SH-SY5Y (cell line): ENCODE measurements at regions not wholly inside any gene's neighbourhood (a gene's known extent, or its start where the extent isn't known, plus 50 kb on each side); places are given as distances from the start of the nearest gene placed in this dataset.

Source experiments
- GATA2 ChIP-seq: IDR thresholded peaks from 2 replicates; pipeline ENCODE4 v1.6.1; 2011; ENCODE audit warnings: mild to moderate bottlenecking, low read depth, low read length
- GATA3 ChIP-seq: IDR thresholded peaks from 2 replicates; pipeline ENCODE4 v1.6.1; 2011; ENCODE audit warnings: low read depth, mild to moderate bottlenecking, low read length, moderate library complexity

DNA sequence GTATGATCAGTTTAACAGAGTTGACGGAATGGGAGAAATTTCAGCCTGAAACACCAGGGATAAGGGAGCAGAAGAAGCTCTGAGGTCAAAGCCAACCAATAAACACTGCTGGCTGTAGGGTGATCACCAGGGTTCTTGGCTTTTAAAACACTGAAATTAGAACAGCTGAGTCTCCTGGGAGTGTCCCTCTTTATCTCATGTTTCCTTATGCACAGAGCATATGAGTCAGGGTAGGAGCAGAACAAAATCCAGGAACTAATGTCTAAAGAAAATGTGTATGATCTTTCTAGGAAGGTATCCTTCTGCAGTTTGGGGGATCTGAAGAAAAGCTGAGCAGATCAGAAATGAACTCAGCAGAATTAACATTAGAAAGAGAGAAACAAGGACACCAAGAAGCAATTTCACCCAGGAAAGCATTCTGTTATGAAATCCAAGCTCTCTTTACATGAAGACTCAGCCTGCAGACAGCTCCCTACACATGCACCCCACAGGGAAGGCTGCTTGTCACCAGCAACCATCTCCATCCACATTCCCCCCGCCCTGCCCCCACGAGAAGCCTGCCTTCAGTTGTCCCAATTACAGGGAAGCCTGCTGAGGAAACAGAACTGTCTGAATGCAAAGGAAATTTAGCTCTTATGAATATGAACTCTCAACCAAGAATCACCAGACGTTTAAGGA, 469.7 kb downstream of the PDCD6IP start:
- no peak for TF ChIP-seq GATA2
- TF ChIP-seq GATA3 = no peak

DNA sequence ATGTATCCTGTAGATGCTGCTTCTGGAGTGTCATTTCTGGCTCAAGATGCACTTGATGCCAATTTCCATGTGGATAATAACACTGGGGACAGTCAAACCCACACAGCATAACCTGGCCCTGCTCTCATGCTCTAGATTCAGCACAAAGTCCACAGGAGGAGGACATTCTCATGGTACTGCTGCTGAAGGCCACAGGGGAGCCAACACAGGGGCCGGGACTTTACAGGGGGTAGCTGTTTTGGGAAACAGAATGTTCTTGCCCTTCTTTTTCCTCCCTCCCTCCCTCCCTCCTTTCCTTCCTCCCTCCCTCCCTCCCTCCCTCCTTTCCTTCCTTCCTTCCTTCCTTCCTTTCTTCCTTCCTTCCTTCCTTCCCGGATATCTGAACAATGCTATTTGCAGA, 477.4 kb downstream of the PDCD6IP start:
- TF ChIP-seq GATA3 (no peak), GATA2 (no peak)

DNA sequence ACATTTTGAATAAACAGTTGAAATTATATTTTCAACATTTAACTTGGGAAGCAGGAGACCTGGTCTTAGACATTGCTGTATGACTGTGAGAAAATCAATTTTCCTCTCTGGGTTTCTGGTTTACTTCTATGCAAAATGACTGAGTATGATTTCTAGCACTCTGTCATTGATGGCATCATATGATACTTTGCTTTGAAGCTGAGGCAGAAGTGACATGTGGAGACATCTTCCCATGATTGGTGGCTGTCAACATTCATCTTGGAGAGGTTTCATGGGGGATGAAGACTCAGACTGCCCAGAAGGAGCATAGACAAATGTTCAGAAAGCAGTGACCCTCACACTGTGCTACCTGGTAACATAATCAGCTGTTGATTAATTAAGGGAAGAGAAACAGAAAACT, 477.9 kb downstream of the PDCD6IP start:
- TF ChIP-seq GATA3 (no peak), GATA2 (no peak)

DNA sequence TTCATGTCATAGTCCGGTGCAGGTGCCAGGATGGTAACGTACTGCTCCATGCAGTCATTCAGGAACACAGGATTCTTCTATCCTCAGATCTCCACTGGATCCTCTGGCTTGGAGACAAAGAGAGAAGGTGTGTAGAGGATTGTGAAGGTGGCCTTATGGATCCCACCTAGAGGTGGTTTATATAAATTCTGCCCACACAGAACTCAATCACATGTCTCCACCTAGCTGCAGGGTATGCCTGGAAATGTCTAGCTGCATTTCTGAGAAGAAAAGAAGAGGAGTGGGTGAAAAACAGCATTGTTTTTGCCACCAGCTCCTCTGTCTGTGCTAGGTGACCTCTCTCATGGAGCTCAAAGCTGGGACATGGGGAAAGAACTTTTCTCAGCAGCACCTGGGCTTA, 478.7 kb downstream of the PDCD6IP start:
- no peak for TF ChIP-seq GATA3
- TF ChIP-seq GATA2 = no peak

DNA sequence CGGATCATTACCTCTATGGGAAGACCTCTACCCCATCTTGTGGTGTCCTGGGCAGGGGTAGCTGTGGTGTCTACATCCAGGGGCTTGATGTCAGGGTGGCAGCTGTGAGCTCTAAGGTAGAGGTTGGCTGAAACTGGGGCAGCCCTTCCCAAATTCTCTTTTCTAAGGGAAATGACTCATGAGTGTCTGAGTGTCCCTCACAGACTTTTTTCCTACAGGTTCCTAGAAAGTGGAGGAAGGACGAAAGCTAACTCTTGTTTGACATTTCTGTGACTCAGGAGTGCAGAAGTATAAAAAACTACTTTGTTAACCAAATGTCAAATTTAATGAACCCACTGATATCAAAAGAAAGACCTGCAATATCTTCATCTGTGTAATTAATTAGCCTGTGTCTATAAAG, 481.5 kb downstream of the PDCD6IP start:
- no peak for TF ChIP-seq GATA2
- TF ChIP-seq GATA3 = no peak

DNA sequence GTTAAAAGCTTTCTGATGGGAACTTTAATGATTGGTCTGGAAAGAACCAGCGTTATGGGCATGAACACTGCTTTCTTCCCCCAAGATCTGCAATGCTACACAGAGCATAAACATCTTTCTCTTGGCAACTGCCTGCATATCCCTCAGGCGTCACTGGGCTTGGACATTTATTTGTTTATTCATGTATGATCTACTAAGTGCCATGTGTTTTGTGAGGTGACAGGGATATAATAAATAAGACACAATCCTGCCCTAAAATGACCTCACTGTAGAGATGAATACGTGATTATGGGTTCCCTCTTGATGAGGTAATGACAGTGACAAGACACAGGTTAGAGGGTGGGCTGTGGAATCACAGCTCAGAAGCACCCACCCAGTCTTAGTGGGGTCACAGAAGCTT, 485.3 kb downstream of the PDCD6IP start:
- TF ChIP-seq GATA3 (no peak), GATA2 (no peak)

DNA sequence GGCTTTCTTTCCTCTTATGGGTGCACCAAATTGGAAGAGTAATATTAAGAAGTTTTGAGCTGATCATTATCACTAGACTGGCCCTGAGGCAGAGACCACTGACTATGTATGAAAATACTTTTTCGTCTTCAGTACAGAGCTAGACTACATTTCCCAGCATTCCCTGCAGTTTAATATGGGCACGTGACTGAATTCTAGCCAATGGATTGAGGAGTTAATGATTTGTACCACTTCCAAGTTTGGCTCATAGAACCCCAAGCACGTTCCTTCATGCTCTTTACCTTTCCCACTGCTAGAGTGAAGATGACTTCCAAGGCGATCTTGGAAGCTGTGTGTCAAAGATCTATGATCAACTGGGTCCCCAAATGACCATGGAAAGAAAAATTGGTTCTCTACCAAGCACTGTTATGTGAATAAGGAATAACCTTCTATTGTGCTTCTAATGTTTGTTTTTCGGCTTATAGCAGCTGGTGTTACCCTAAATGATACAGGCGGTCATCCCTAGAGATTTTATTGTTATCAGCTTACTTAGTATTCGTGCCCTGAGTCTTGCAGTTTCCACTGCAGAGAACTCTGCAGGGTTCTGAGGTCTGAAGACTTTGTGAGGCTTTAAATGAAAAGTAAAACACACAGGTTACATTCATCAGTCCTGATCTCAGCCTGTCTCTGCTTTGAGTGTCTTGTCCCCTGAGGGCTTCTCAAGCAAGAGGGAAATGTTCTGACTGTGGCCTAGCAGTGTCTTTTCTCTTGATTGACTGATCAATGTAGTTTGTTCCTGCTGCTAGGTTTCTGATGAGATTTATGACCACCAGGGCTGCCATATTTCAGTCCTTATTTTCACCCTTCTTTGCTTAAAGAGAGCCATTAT, 486.8 kb downstream of the PDCD6IP start:
- TF ChIP-seq GATA3 (no peak), GATA2 (no peak)

DNA sequence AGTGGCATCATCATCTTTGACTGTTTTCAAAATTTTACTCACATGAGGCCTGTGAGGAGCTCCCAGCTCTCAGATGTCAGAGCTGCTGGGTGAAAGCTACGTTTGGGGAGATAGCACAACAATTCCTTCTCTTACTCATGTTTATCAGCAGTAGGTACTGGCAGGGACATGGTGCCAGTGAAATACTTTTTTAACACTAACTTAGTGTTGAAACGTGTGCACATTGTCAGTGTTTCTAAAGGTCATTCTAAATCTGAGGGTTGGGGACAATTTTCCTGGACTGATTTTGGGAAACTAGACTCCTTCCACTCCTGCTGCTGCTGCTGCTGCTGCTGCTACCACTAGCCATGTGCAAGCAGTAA, 487.4 kb downstream of the PDCD6IP start:
- no peak for TF ChIP-seq GATA2
- no peak for TF ChIP-seq GATA3

DNA sequence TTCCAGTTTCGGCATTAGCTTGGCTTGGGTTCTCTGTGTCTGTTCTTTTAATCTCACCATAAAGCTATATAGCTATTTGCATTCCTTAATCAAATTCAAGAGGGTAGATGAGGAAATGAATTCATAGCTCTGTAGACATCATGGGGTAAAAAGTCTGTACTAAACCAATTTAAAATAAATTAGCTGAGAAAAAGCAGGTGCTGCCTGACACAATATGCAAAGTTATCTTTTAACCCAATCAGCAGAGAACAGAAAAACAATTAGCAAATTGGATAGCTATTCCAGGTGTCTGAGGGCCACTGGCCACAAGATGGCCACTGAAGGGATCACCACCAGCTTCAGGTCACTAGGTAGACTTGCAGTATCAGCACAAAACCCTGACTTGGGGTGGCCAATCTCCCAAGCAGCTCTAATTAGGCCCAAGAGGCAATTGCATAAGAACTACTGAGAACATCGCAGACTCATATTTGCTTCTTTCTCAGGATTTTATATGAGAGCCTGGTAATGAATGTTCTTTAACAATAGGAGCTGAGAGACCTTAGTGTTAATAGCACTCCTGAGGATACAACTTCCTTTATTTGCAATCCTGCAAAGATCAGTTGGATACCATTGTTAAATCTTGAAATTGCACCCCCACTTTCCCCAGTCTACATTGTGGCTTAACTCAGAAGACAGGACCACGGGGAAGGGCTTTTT, 494.3 kb downstream of the PDCD6IP start:
- TF ChIP-seq GATA2 = peak; percentile 71
- peak; percentile 55; the same call in 1 of the 2 replicates for TF ChIP-seq GATA3

DNA sequence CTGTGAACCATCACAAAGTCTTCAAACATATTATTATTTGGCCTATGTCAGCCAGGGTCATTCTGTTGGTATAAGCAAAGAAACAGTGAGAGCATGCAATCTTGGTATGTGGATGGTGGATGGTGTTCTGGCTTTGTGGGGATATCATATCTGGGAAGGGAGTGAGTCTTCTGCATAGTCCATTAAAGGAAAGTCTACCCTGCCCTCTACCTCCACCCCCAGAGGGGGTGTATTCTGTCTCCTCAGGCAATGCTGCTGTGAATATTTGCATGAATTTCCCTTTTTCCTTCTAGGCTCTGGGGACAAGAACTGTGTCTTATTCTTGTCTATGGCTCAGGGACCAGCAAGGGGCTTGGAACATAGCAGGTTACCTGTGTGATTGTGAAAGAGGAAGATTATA, 495.8 kb downstream of the PDCD6IP start:
- TF ChIP-seq GATA3 = no peak
- no peak for TF ChIP-seq GATA2

DNA sequence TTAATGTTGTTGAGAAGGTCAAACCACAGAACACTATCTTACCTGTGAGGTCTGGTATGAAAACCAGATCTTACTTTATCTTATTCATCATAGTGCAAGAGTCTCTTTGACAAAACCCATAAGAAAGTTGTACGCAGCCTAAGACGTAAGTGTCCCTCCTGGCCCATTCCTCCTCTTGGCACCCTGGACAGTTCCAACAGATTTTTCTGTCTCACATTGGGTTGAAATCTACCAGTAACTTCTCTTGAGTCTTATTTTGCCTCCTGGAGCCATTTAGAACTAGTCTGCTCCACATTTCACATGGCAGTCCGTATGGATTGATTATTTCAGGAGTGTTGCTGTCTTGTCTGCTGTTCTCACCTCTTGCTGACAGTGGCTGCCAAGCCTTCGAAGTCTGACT, 498.4 kb downstream of the PDCD6IP start:
- no peak for TF ChIP-seq GATA3
- TF ChIP-seq GATA2 = no peak

DNA sequence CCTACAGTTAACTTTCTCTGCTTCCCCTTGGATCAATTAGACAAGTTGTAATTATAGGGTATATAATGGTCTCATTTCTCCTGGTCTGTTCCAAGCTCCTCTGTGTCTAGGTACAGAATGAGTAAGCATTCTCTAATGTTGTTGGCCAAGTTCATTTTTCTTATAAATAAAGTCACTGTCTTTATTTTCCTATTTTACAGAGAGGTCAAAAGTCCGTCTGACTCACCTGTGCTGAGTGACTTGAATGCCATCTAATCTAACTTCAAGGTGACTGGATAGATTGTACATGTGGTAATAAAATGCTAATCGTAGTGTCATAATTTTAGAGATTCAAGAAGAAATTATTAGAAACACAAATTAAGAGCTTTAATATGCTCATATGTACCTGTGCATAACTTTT, 500.2 kb downstream of the PDCD6IP start:
- TF ChIP-seq GATA3 = no peak

DNA sequence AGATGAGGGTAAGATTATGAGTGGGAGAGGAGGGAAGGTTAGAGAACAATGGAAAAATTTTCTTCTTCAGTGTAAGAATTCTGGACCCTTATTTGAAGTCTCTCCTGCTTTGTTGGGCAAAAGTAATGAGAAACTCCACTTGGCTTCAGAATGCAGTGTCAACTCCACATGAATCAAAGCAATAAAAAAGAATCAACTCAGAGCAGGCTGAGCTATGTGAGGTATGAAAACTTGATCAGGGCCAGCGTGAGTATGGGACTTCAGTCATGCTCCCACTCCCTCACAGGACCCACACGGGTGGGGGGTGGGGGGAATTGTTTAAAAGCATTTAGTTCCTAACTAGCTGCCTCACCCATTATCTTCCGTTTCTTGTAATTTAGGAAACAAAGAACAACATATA, 502.2 kb downstream of the PDCD6IP start:
- TF ChIP-seq GATA3 (no peak), GATA2 (no peak)

DNA sequence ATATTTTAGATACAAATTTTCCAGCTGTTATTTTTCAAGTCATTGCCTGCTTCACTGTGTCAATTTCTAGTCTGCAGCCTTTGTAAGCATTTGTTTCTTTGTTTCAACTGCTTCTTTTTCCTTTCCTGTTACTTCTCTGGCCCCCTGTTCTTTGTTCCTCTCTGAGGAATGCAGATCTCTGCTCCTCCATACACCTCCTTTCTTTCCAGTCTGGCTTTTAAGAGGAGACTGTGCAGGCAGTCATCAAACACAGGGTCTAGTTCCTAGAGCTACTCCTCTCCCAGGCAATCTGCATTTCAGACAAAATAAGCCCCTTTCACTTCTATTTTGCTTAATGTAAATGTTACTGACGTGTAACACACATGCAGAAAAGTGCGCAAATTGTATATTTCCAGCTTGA, 502.9 kb downstream of the PDCD6IP start:
- TF ChIP-seq GATA2 (no peak), GATA3 (no peak)

DNA sequence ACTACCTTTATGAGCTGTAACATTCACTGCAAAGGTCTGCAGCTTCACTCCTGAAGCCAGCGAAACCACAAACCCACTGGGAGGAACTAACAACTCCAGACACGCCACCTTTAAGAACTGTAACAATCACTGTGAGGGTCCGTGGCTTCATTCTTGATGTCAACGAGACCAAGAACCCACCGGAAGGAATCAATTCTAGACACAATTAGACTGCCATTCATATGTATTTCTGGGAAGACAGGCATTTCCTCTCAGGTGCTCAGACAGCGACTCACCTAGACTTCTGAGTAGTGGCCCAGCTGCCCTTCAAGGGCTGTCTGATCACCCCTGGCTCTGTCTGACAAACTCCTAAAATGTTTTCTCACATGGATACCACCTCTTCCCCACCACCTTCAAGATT, 506.8 kb downstream of the PDCD6IP start:
- TF ChIP-seq GATA3 = no peak
- no peak for TF ChIP-seq GATA2
